GM23248 (cell line): ENCODE measurements at regions not wholly inside any gene's neighbourhood (a gene's known extent, or its start where the extent isn't known, plus 50 kb on each side); places are given as distances from the start of the nearest gene placed in this dataset.

Experiments used
- EZH2 ChIP-seq: fragments of 200-600 bp; sonication (generic); IDR thresholded peaks from 2 replicates; pipeline ENCODE4 v1.6.1; 2018; ENCODE audit warnings: antibody characterized with exemption, mild to moderate bottlenecking; ENCODE audit not compliant: insufficient read depth, poor library complexity, severe bottlenecking
- EZH2phosphoT487 ChIP-seq: fragments of 200-600 bp; sonication (generic); IDR thresholded peaks from 2 replicates; pipeline ENCODE4 v1.6.1; 2018; ENCODE audit warnings: antibody characterized with exemption, moderate library complexity, mild to moderate bottlenecking, low read depth; ENCODE audit not compliant: insufficient read depth

DNA sequence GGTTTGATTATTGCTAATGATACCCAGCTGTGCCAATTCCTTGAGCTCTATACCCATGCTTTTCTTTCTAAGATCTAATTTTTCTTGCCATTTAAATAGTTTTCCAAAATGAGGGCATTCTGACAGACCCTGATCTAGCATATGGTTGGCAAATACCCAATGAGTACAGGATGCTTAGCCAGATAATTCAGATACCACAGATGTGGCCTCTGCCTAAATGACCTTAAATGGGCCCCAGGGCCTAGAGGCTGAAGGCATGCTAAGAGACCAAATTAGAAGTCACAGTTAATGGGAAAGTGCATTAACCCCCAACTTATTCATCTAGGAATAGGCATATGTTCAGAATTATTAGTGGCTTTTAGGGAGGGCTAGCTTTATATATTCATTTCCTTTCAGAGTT lies 122.3 kb upstream of the CNOT2 start:
- TF ChIP-seq EZH2phosphoT487 = no peak
- TF ChIP-seq EZH2 = no peak
